GM23338 (cell line): ENCODE measurements at regions not wholly inside any gene's neighbourhood (a gene's known extent, or its start where the extent isn't known, plus 50 kb on each side); places are given as distances from the start of the nearest gene placed in this dataset.

Source experiments
- ATAC-seq: fragments of 200-7000 bp; cut with Tn5 transposase; 3 replicates; pipeline ENCODE4 v1.9.1; 2020
- DNase-seq: peaks from one replicate; pipeline ENCODE4 v3.0.0-alpha.2; 2015; ENCODE audit warnings: low spot score
- H2AFZ ChIP-seq: fragments of 200-600 bp; sonication (generic); 2 replicates; pipeline ENCODE4 v1.8.0; 2016; ENCODE audit warnings: antibody characterized with exemption, mild to moderate bottlenecking, moderate library complexity
- H3F3A ChIP-seq: fragments of 200-600 bp; sonication (generic); replicated peaks from 2 replicates; pipeline ENCODE4 v1.8.0; 2017; ENCODE audit warnings: antibody characterized with exemption, mixed run types, low read depth
- H3K27ac ChIP-seq: fragments of 200-600 bp; sonication (generic); 2 replicates; pipeline ENCODE4 v1.6.1; 2016; ENCODE audit warnings: low read depth
- H3K27me3 ChIP-seq: fragments of 200-600 bp; sonication (generic); 2 replicates; pipeline ENCODE4 v1.8.0; 2016; ENCODE audit warnings: mild to moderate bottlenecking, mixed run types, moderate library complexity; ENCODE audit not compliant: insufficient read depth
- H3K36me3 ChIP-seq: fragments of 200-600 bp; sonication (generic); 2 replicates; pipeline ENCODE4 v1.8.0; 2016; ENCODE audit warnings: mild to moderate bottlenecking; ENCODE audit not compliant: insufficient read depth
- H3K4me1 ChIP-seq: fragments of 200-600 bp; sonication (generic); 2 replicates; pipeline ENCODE4 v1.8.0; 2016; ENCODE audit warnings: mild to moderate bottlenecking, moderate library complexity; ENCODE audit not compliant: insufficient read depth
- H3K4me2 ChIP-seq: fragments of 200-600 bp; sonication (generic); 2 replicates; pipeline ENCODE4 v1.7.1; 2017; ENCODE audit warnings: mixed run types
- H3K4me3 ChIP-seq: fragments of 200-600 bp; sonication (generic); 2 replicates; pipeline ENCODE4 v1.6.1; 2016; ENCODE audit warnings: mixed run types
- H3K79me2 ChIP-seq: fragments of 200-600 bp; sonication (generic); replicated peaks from 2 replicates; pipeline ENCODE4 v1.8.0; 2017; ENCODE audit warnings: mild to moderate bottlenecking; ENCODE audit not compliant: insufficient read depth
- H3K9me2 ChIP-seq: fragments of 200-600 bp; sonication (generic); 2 replicates; pipeline ENCODE4 v1.8.0; 2017; ENCODE audit not compliant: insufficient read depth
- H4K20me1 ChIP-seq: fragments of 200-600 bp; sonication (generic); replicated peaks from 2 replicates; pipeline ENCODE4 v1.8.0; 2017; ENCODE audit warnings: mild to moderate bottlenecking; ENCODE audit not compliant: insufficient read depth
- H3K27ac Mint-ChIP-seq: 2 replicates; pipeline ENCODE4 v1.8.0; 2020; ENCODE audit warnings: inconsistent platforms, mild to moderate bottlenecking, moderate library complexity, mixed read lengths
- H3K27me3 Mint-ChIP-seq: 3 replicates; pipeline ENCODE4 v1.8.0; 2022; ENCODE audit warnings: low read depth, mild to moderate bottlenecking, moderate library complexity, mixed read lengths, inconsistent platforms; ENCODE audit not compliant: insufficient read depth, poor library complexity
- H3K36me3 Mint-ChIP-seq: 3 replicates; pipeline ENCODE4 v1.8.0; 2021; ENCODE audit warnings: low read depth, mild to moderate bottlenecking, inconsistent platforms, moderate library complexity, mixed read lengths
- H3K4me1 Mint-ChIP-seq: 3 replicates; pipeline ENCODE4 v1.8.0; 2020; ENCODE audit warnings: mild to moderate bottlenecking, inconsistent platforms, mixed read lengths
- H3K4me3 Mint-ChIP-seq: 3 replicates; pipeline ENCODE4 v1.8.0; 2021; ENCODE audit warnings: moderate library complexity, mild to moderate bottlenecking, inconsistent platforms, mixed read lengths
- H3K9me3 Mint-ChIP-seq: 3 replicates; pipeline ENCODE4 v1.8.0; 2020; ENCODE audit warnings: moderate library complexity, mild to moderate bottlenecking, inconsistent platforms, mixed read lengths
- CREB1 ChIP-seq: fragments of 250-450 bp; sonication (Bioruptor Pico); IDR thresholded peaks from 2 replicates; pipeline ENCODE4 v1.5.0; 2020; ENCODE audit warnings: low read depth, mild to moderate bottlenecking, moderate library complexity
- CTCF ChIP-seq, 2 experiments: fragments of 200-600 bp in 1 of 2; sonication (generic) in 1 of 2; conservative IDR thresholded peaks; 2 replicates each; pipeline versions ENCODE4 v1.5.1 to v1.6.1; 2016 to 2017; ENCODE audit warnings: antibody characterized with exemption in 2 of 2, low read depth in 2 of 2, mild to moderate bottlenecking in 2 of 2, moderate library complexity in 1 of 2
- EZH2 ChIP-seq: fragments of 200-600 bp; sonication (generic); IDR thresholded peaks from one replicate; pipeline ENCODE4 v1.8.0; 2017; ENCODE audit warnings: antibody characterized with exemption, mild to moderate bottlenecking, low read depth; ENCODE audit not compliant: unreplicated experiment
- EZH2phosphoT487 ChIP-seq: fragments of 200-600 bp; sonication (generic); IDR thresholded peaks from one replicate; pipeline ENCODE4 v1.8.1; 2018; ENCODE audit warnings: antibody characterized with exemption; ENCODE audit not compliant: unreplicated experiment
- JUNB ChIP-seq: IDR thresholded peaks from one replicate; pipeline ENCODE4 v1.6.1; 2016; ENCODE audit warnings: antibody characterized with exemption; ENCODE audit not compliant: unreplicated experiment
- NANOG ChIP-seq: IDR thresholded peaks from 2 replicates; pipeline ENCODE4 v1.6.1; 2016; ENCODE audit warnings: antibody characterized with exemption, borderline replicate concordance
- POLR2AphosphoS5 ChIP-seq: IDR thresholded peaks from 2 replicates; pipeline ENCODE4 v1.6.1; 2016; ENCODE audit warnings: antibody characterized with exemption, low read depth
- REST ChIP-seq: IDR thresholded peaks from one replicate; pipeline ENCODE4 v1.6.1; 2018; ENCODE audit warnings: antibody characterized with exemption; ENCODE audit not compliant: unreplicated experiment
- STAT1 ChIP-seq: IDR thresholded peaks from one replicate; pipeline ENCODE4 v1.6.1; 2016; ENCODE audit warnings: antibody characterized with exemption; ENCODE audit not compliant: unreplicated experiment
- ZNF114 ChIP-seq: fragments of 250-450 bp; sonication (Bioruptor Pico); IDR thresholded peaks from 2 replicates; pipeline ENCODE4 v1.5.0; 2020; ENCODE audit warnings: mild to moderate bottlenecking, moderate library complexity
- ZNF331 ChIP-seq: fragments of 250-450 bp; sonication (Bioruptor Pico); IDR thresholded peaks from 2 replicates; pipeline ENCODE4 v1.5.0; 2020; ENCODE audit warnings: low read depth, mild to moderate bottlenecking, moderate library complexity
- TF ChIP-seq, protein P1 (sequence below): fragments of 250-450 bp; sonication (Bioruptor Pico); IDR thresholded peaks from 2 replicates; pipeline ENCODE4 v1.5.0; 2020; ENCODE audit warnings: mild to moderate bottlenecking, moderate library complexity
- TF ChIP-seq, protein P2 (sequence below): IDR thresholded peaks from 2 replicates; pipeline ENCODE4 v1.6.1; 2016; ENCODE audit warnings: antibody characterized with exemption

DNA sequence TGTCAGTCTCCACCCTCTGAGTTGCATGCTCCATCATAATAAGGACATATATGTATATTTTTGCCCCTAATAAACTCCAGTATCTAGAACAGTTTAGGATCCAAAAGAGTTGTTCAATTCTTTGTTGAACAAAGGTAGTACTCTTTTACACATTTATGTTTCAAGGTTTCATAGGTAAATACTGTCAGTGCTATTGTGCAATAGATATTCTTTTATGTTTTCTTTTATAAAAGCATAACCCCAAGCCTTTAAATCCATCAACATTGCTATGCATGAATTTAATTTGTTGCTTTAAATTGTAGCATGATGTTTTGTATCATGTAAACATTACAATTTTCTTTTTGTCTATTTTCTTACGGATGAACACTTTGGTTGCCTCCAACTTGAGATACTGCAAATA lies 469.7 kb upstream of the COBL start:
- no peaks in the 10 kb centered on the region for H3K79me2 ChIP-seq
- DNase-seq = no peak
- Mint-ChIP-seq H3K4me3 (no peak overlapping the region), H3K27ac (no peak overlapping the region), H3K36me3 (no peaks in the 10 kb centered on the region), H3K4me1 (peaks cover 5% of the 10 kb centered on the region), H3K27me3 (no peaks in the 10 kb centered on the region), H3K9me3 (peaks cover 3% of the 10 kb centered on the region; the same call in 2 of the 3 replicates)
- no peak overlapping the region for H3K27ac ChIP-seq
- H3K4me1 ChIP-seq = no peaks in the 10 kb centered on the region
- H3K9me2 ChIP-seq = no peaks in the 10 kb centered on the region
- no peak for ATAC-seq
- no peaks in the 10 kb centered on the region for H3F3A ChIP-seq
- no peak overlapping the region for H2AFZ ChIP-seq
- H3K4me3 ChIP-seq = no peak overlapping the region
- TF ChIP-seq ZNF114 (CRISPR knock-in tag) (no peak), EZH2phosphoT487 (no peak), EZH2 (no peak), CREB1 (CRISPR knock-in tag) (no peak), STAT1 (no peak), NANOG (no peak), ZNF331 (CRISPR knock-in tag) (no peak), REST (no peak), CTCF (conservative IDR thresholded peaks at IDR 0.05; ENCODE audit: low read depth in 2 of 2) (no peak), JUNB (no peak), POLR2AphosphoS5 (no peak)
- TF ChIP-seq, protein P1, sequence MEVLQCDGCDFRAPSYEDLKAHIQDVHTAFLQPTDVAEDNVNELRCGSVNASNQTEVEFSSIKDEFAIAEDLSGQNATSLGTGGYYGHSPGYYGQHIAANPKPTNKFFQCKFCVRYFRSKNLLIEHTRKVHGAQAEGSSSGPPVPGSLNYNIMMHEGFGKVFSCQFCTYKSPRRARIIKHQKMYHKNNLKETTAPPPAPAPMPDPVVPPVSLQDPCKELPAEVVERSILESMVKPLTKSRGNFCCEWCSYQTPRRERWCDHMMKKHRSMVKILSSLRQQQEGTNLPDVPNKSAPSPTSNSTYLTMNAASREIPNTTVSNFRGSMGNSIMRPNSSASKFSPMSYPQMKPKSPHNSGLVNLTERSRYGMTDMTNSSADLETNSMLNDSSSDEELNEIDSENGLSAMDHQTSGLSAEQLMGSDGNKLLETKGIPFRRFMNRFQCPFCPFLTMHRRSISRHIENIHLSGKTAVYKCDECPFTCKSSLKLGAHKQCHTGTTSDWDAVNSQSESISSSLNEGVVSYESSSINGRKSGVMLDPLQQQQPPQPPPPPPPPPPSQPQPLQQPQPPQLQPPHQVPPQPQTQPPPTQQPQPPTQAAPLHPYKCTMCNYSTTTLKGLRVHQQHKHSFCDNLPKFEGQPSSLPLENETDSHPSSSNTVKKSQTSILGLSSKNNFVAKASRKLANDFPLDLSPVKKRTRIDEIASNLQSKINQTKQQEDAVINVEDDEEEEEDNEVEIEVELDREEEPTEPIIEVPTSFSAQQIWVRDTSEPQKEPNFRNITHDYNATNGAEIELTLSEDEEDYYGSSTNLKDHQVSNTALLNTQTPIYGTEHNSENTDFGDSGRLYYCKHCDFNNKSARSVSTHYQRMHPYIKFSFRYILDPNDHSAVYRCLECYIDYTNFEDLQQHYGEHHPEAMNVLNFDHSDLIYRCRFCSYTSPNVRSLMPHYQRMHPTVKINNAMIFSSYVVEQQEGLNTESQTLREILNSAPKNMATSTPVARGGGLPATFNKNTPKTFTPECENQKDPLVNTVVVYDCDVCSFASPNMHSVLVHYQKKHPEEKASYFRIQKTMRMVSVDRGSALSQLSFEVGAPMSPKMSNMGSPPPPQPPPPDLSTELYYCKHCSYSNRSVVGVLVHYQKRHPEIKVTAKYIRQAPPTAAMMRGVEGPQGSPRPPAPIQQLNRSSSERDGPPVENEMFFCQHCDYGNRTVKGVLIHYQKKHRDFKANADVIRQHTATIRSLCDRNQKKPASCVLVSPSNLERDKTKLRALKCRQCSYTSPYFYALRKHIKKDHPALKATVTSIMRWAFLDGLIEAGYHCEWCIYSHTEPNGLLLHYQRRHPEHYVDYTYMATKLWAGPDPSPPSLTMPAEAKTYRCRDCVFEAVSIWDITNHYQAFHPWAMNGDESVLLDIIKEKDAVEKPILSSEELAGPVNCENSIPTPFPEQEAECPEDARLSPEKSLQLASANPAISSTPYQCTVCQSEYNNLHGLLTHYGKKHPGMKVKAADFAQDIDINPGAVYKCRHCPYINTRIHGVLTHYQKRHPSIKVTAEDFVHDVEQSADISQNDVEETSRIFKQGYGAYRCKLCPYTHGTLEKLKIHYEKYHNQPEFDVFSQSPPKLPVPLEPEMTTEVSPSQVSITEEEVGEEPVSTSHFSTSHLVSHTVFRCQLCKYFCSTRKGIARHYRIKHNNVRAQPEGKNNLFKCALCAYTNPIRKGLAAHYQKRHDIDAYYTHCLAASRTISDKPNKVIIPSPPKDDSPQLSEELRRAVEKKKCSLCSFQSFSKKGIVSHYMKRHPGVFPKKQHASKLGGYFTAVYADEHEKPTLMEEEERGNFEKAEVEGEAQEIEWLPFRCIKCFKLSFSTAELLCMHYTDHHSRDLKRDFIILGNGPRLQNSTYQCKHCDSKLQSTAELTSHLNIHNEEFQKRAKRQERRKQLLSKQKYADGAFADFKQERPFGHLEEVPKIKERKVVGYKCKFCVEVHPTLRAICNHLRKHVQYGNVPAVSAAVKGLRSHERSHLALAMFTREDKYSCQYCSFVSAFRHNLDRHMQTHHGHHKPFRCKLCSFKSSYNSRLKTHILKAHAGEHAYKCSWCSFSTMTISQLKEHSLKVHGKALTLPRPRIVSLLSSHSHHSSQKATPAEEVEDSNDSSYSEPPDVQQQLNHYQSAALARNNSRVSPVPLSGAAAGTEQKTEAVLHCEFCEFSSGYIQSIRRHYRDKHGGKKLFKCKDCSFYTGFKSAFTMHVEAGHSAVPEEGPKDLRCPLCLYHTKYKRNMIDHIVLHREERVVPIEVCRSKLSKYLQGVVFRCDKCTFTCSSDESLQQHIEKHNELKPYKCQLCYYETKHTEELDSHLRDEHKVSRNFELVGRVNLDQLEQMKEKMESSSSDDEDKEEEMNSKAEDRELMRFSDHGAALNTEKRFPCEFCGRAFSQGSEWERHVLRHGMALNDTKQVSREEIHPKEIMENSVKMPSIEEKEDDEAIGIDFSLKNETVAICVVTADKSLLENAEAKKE (CRISPR knock-in tag) = no peak
- TF ChIP-seq, protein P2, sequence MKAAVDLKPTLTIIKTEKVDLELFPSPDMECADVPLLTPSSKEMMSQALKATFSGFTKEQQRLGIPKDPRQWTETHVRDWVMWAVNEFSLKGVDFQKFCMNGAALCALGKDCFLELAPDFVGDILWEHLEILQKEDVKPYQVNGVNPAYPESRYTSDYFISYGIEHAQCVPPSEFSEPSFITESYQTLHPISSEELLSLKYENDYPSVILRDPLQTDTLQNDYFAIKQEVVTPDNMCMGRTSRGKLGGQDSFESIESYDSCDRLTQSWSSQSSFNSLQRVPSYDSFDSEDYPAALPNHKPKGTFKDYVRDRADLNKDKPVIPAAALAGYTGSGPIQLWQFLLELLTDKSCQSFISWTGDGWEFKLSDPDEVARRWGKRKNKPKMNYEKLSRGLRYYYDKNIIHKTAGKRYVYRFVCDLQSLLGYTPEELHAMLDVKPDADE = no peak
- no peaks in the 10 kb centered on the region for H4K20me1 ChIP-seq
- no peaks in the 10 kb centered on the region for H3K27me3 ChIP-seq
- H3K4me2 ChIP-seq = no peak overlapping the region
- H3K36me3 ChIP-seq = peaks cover 3% of the 10 kb centered on the region; the same call in 1 of the 2 replicates
